Neutrophil (primary cell): ENCODE measurements at regions not wholly inside any gene's neighbourhood (a gene's known extent, or its start where the extent isn't known, plus 50 kb on each side); places are given as distances from the start of the nearest gene placed in this dataset.
A peak's percentile ranks its signal among the peaks of the same experiment; 100 is the strongest.

Experiments
- H3K27ac ChIP-seq: fragments of 200-600 bp; sonication (generic); 2 replicates; pipeline ENCODE4 v1.5.1; 2016; ENCODE audit warnings: mild to moderate bottlenecking, moderate library complexity
- H3K27me3 ChIP-seq: fragments of 200-600 bp; sonication (generic); 2 replicates; pipeline ENCODE4 v1.6.0; 2016; ENCODE audit warnings: mild to moderate bottlenecking
- H3K36me3 ChIP-seq: fragments of 200-600 bp; sonication (generic); 2 replicates; pipeline ENCODE4 v1.5.1; 2017
- H3K4me1 ChIP-seq, 2 experiments: fragments of 200-600 bp in 1 of 2; sonication (generic) in 1 of 2; 1 replicate in 1 of 2; 2 replicates in 1 of 2; pipeline versions ENCODE4 v1.5.1 to v1.6.1; 2013 to 2016; ENCODE audit warnings: low read depth in 1 of 2, low read length in 1 of 2, mild to moderate bottlenecking in 1 of 2, moderate library complexity in 1 of 2; ENCODE audit not compliant: control insufficient read depth in 1 of 2, insufficient read depth in 1 of 2
- H3K4me3 ChIP-seq, 2 experiments: fragments of 200-600 bp in 1 of 2; sonication (generic) in 1 of 2; 1 replicate in 1 of 2; 2 replicates in 1 of 2; pipeline ENCODE4 v1.5.1; 2013 to 2016; ENCODE audit warnings: low read depth in 1 of 2, low read length in 1 of 2, mild to moderate bottlenecking in 1 of 2, moderate library complexity in 1 of 2
- H3K9me3 ChIP-seq: fragments of 200-600 bp; sonication (generic); 2 replicates; pipeline ENCODE4 v1.5.1; 2016
- CTCF ChIP-seq: fragments of 200-600 bp; sonication (generic); IDR thresholded peaks from 2 replicates; pipeline ENCODE4 v1.5.1; 2016; ENCODE audit warnings: antibody characterized with exemption

DNA sequence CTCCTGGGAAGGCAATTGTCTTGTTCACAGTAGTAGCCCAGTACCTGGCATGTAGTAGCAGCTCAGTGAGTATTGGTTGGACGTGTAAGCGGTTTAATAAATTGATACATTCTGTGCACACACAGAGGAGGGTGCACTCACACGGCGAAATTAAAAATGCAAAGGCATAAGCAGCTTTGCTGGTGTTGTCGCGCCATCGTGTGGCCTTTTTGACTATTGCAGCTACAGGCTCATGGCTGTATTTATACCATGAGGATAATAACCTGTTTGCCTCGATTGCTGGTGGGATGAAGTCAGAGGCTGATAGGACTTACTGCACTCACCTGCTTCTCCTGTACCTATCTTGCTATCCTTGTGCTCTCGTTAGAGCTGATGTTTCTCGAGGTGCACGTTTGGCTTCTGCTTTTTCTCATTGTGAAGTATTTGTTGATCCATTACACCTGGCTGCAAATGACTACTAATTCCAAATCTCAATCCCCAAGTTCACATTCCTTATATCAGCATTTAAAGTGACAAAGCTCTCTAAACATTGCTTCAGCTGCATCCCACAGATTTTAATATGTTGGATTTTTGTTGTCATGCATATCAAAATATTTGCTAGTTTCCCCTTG, 61.5 kb downstream of the TBXT start:
- TF ChIP-seq CTCF = peak; percentile 31
- H3K4me1 ChIP-seq = no peaks in the 10 kb centered on the region
- H3K9me3 ChIP-seq = no peaks in the 10 kb centered on the region
- no peaks in the 10 kb centered on the region for H3K36me3 ChIP-seq
- peaks cover 26% of the 10 kb centered on the region for H3K27me3 ChIP-seq
- H3K4me3 ChIP-seq = no peak overlapping the region
- no peak overlapping the region for H3K27ac ChIP-seq

- Histone ChIP-seq H3K27ac (no peak overlapping the region), H3K4me1 (no peaks in the 10 kb centered on the region), H3K4me3 (no peak overlapping the region), H3K36me3 (no peaks in the 10 kb centered on the region), H3K9me3 (no peaks in the 10 kb centered on the region), H3K27me3 (peaks cover 23% of the 10 kb centered on the region)
- TF ChIP-seq CTCF = no peak
These were observed 62.1 kb downstream of the TBXT start for GRCh38 chr6:166105341-166106075.

DNA sequence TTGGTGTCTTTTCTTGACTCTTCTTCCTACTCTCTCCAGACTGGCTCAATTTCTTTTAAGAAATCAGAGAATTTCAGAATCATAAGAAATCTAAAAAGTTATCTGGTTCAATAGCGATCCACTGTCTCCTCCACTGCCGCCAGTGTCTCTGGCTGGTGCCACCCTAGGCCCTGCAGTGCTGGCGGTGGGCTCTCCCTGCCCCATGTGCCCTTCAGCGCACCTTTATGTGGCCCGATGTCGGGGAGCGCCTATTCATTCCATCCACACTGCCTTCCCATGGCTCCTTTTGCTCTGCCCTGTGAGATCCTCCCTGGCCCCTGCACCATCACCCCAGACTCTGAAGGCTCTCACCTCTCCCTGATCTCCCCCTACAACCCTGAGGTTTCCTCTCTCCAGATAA, 62.8 kb downstream of the TBXT start:
- no peak overlapping the region for H3K27ac ChIP-seq
- no peaks in the 10 kb centered on the region for H3K4me1 ChIP-seq
- no peaks in the 10 kb centered on the region for H3K9me3 ChIP-seq
- H3K4me3 ChIP-seq = no peak overlapping the region
- TF ChIP-seq CTCF = no peak
- no peaks in the 10 kb centered on the region for H3K36me3 ChIP-seq
- peaks cover 17% of the 10 kb centered on the region for H3K27me3 ChIP-seq

DNA sequence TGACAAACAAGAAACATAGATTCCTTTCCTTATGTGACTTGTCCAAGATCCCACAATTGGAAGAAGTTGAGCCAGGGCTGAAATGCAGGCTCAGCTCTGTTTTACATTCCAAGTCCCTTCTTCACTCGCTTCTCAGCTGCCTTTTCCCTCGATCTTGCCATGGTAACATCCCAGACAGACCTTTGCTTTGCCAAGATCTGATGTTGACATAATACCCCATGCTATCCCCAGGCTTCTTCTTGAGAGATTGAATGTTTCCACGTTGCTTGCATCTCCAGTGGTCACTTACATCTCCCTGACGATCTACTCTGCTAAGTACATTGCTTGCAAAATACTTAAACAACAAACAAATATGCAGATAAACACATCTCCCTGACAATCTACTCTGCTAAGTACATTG, 63.5 kb downstream of the TBXT start:
- Histone ChIP-seq H3K36me3 (no peaks in the 10 kb centered on the region), H3K27ac (no peak overlapping the region), H3K4me3 (no peak overlapping the region), H3K9me3 (no peaks in the 10 kb centered on the region), H3K27me3 (peaks cover 14% of the 10 kb centered on the region), H3K4me1 (no peaks in the 10 kb centered on the region)
- TF ChIP-seq CTCF = no peak

DNA sequence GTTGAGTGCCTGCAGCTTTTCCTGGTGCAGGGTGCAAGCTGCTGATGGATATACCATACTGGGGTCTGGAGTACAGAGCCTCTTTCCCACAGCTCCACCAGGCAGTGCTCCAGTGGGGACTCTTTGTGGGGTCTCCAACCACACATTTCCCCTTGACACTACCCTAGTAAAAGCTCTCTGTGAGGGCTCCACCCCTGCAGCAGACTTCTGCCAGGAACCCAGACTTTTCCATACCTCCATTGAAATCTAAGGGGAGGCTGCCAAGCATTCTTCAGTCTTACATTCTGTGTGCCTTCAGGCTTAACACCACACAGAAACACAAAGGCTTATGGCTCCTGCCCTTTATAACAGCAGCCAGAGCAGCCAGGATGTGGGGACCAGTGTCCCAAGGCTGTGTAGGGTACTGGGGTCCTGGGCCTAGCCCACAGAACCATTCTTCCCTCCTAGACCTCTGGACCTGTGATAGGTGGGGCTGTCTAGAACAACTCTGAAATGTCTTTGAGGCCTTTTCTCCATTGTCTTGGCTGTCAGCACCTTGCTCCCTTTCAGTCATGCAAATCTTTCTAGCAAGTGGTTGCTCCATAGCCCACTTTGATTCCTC, 65.7 kb downstream of the TBXT start:
- H3K27ac ChIP-seq = no peak overlapping the region
- TF ChIP-seq CTCF = no peak
- H3K27me3 ChIP-seq = peaks cover 29% of the 10 kb centered on the region
- H3K4me1 ChIP-seq = no peaks in the 10 kb centered on the region
- no peaks in the 10 kb centered on the region for H3K36me3 ChIP-seq
- no peaks in the 10 kb centered on the region for H3K9me3 ChIP-seq
- no peak overlapping the region for H3K4me3 ChIP-seq
